AG20443 (cell line): ENCODE measurements at regions not wholly inside any gene's neighbourhood (a gene's known extent, or its start where the extent isn't known, plus 50 kb on each side); places are given as distances from the start of the nearest gene placed in this dataset.
"Not testable (repeated sequence)": the region's sequence is repeated elsewhere in the genome, so short reads cannot be mapped to it uniquely, and the experiment has no call there.

ENCODE experiments used
- DNase-seq: peaks from one replicate; pipeline ENCODE4 v3.0.0; 2012; ENCODE audit warnings: low spot score, mixed read lengths

DNA sequence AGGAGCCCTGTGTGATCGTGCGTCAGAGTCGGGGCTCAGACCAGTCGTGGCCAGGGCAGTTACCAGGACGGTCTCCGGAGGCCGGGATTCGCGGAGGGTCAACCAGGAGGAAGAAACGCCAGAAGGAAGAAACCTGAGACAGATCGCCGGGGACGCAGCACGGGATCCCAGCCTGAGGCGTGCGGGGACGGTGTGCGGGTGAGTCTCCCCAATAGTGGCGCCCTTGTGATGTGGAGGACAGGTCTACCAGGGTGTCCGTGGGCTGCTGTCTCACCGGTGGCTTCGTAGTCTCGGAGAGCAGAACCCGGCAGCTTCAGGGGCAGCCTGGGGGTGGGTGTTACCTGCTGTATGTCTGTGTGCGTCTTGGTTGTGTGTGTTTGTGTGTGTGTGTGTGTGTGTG is 1399.1 kb upstream of the PCDH10 start:
- DNase-seq, result not testable (repeated sequence)

DNA sequence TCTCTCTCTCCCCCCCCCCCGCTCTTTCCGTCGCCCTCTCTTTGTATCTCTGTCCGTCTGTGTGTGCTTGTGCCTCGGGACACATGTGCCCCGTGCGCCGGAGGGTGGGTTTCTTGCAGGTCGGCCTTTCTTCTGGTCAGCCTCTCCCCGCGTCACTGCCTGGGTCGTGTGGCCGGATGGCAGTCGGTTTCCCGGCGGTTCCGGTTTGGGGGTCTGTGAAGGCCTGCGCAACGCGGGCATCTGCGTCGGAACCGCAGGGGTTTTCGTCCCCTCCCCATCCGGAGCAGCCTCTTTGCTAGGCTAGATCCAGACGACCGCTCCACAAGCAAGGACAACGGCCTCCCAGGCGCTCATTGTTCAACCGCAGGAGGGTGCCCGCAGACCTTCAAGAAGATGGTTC is 1398.6 kb upstream of the PCDH10 start:
- not testable (repeated sequence) for DNase-seq

DNA sequence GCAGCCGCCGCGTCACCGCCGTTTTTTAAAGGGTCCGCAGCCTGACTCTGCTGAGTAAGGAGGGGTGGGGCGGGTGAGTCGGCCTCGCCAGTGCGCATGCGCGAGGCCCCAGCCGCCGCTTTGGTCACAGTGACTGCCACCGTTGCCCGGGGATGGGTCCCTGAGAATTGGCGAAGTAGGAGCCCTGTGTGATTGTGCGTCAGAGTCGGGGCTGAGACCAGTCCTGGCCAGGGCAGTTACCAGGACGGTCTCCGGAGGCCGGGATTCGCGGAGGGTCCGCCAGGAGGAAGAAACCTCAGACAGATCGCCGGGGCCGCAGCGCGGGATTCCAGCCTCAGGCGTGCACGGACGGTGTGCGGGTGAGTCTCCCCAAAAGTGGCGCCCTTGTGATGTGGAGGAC is 1386.9 kb upstream of the PCDH10 start:
- not testable (repeated sequence) for DNase-seq

DNA sequence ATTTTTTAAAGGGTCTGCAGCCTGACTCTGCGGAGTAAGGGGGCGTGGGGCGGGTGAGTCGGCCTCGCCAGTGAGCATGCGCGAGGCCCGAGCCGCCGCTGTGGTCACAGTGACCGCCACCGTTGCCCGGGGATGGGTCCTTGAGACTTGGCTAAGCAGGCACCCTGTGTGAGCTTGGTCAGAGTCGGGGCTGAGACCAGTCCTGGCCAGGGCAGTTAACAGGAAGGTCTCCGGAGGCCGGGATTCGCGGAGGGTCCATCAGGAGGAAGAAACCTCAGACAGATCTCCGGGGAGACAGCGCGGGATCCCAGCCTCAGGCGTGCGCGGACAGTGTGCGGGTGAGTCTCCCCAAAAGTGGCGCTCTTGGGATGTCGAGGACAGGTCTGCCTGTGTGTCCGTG is 1384.4 kb upstream of the PCDH10 start:
- no peak for DNase-seq

DNA sequence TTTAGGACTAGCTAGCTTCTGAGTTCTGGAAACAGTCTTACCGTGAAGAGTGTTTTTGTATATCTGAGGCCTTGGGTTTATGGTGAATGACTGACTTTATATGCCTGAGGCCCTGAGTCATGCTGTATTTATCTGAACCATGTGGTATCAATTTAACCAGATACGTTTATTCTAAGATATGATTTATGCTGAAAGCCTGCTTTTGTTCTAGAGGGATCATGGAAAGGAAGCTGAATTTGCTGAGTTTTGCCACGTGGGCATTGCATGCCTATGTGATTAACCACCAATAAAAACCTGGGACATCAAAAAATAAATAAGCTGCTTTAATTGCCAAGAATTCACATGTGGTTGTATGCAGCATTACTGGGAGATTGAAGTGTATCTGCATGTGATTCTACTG is 1374.7 kb upstream of the PCDH10 start:
- DNase-seq, result not testable (repeated sequence)

DNA sequence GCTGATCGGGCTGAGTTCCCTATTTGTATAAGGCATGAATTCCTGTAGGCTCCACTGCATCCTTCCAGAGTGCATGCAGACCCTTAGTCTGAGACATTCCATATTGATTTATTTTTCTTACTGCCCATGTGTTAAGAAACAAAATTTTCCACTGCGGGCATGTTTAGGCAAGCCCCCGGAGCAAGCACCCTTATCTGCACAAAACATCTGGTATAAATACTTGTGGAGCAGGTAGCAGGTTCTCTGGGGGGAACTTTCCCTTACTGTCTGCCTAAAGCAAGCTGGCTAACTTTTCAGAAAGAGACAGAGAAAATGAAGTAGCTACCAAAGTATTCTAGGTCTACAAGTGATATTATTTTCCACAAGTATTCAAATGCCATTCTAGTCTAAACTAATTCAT is 1338.5 kb upstream of the PCDH10 start:
- DNase-seq, result not testable (repeated sequence)
